Keratinocyte (primary cell): ENCODE measurements at regions not wholly inside any gene's neighbourhood (a gene's known extent, or its start where the extent isn't known, plus 50 kb on each side); places are given as distances from the start of the nearest gene placed in this dataset.

Experiments used
- DNase-seq: peaks from one replicate; pipeline ENCODE4 v3.0.0-alpha.2; 2011; ENCODE audit warnings: low read depth, missing footprints, low spot score
- FAIRE-seq: peaks from 2 replicates; lab custom pipeline; 2011; peaks lifted over from hg19 to GRCh38; lab: Jason Lieb, UNC
- H2AFZ ChIP-seq: 2 replicates; pipeline ENCODE4 v1.6.0; 2012; ENCODE audit warnings: low read length, control low read depth, inconsistent platforms; ENCODE audit not compliant: control insufficient read depth
- H3K27ac ChIP-seq: 2 replicates; pipeline ENCODE4 v1.5.1; 2011; ENCODE audit warnings: low read length; ENCODE audit not compliant: control insufficient read depth, insufficient read depth
- H3K27me3 ChIP-seq: 3 replicates; pipeline ENCODE4 v1.6.0; 2011; ENCODE audit warnings: low read length; ENCODE audit not compliant: control insufficient read depth, insufficient read depth; ENCODE audit errors: extremely low read depth
- H3K36me3 ChIP-seq, 2 experiments: 2 replicates in 1 of 2; 3 replicates in 1 of 2; pipeline ENCODE4 v1.5.1; 2011; ENCODE audit warnings: low read length in 2 of 2, mild to moderate bottlenecking in 1 of 2; ENCODE audit not compliant: control insufficient read depth in 2 of 2, insufficient read depth in 2 of 2; ENCODE audit errors: extremely low read depth in 1 of 2
- H3K4me1 ChIP-seq: 3 replicates; pipeline ENCODE4 v1.5.1; 2011; ENCODE audit warnings: low read length; ENCODE audit not compliant: control insufficient read depth, insufficient read depth; ENCODE audit errors: extremely low read depth
- H3K4me2 ChIP-seq: 3 replicates; pipeline ENCODE4 v1.6.0; 2011; ENCODE audit warnings: low read depth, low read length; ENCODE audit not compliant: control insufficient read depth, insufficient read depth; ENCODE audit errors: extremely low read depth
- H3K4me3 ChIP-seq, 3 experiments: fragments of 200-600 bp in 1 of 3; sonication (generic) in 1 of 3; 2 replicates in 2 of 3; 3 replicates in 1 of 3; pipeline ENCODE4 v1.5.1; 2011 to 2016; ENCODE audit warnings: low read length in 3 of 3, mild to moderate bottlenecking in 3 of 3, control low read depth in 2 of 3, inconsistent platforms in 1 of 3, low read depth in 1 of 3, mixed read lengths in 1 of 3, mixed run types in 1 of 3, moderate library complexity in 1 of 3; ENCODE audit not compliant: control insufficient read depth in 2 of 3, insufficient read depth in 2 of 3; ENCODE audit errors: extremely low read depth in 1 of 3
- H3K79me2 ChIP-seq: 2 replicates; pipeline ENCODE4 v1.6.0; 2012; ENCODE audit warnings: low read length; ENCODE audit not compliant: control insufficient read depth, insufficient read depth
- H3K9ac ChIP-seq: 3 replicates; pipeline ENCODE4 v1.6.0; 2011; ENCODE audit warnings: low read length; ENCODE audit not compliant: control insufficient read depth, insufficient read depth; ENCODE audit errors: extremely low read depth
- H3K9me1 ChIP-seq: 3 replicates; pipeline ENCODE4 v1.6.0; 2011; ENCODE audit warnings: low read length; ENCODE audit not compliant: control insufficient read depth, insufficient read depth; ENCODE audit errors: extremely low read depth
- H3K9me3 ChIP-seq: 2 replicates; pipeline ENCODE4 v1.5.1; 2012; ENCODE audit warnings: low read depth, low read length; ENCODE audit not compliant: control insufficient read depth
- H4K20me1 ChIP-seq: 3 replicates; pipeline ENCODE4 v1.6.0; 2011; ENCODE audit warnings: low read length; ENCODE audit not compliant: control insufficient read depth, insufficient read depth; ENCODE audit errors: extremely low read depth
- CTCF ChIP-seq, 3 experiments: IDR thresholded peaks in 1 of 3; conservative IDR thresholded peaks in 1 of 3; optimal IDR thresholded peaks in 1 of 3; 2 replicates in 2 of 3; 3 replicates in 1 of 3; pipeline versions ENCODE3 to v1.5.1; 2011; ENCODE audit warnings: low read length in 3 of 3, mild to moderate bottlenecking in 3 of 3, moderate library complexity in 2 of 3, control low read depth in 1 of 3, inconsistent platforms in 1 of 3; ENCODE audit not compliant: insufficient read depth in 2 of 3; ENCODE audit errors: extremely low read depth in 1 of 3
- EZH2 ChIP-seq: IDR thresholded peaks from one replicate; pipeline ENCODE4 v1.6.1; 2012; ENCODE audit warnings: inconsistent platforms, mild to moderate bottlenecking, low read length, moderate library complexity
- dilution Hi-C: fragments of 300-500 bp; cut with MboI; formaldehyde crosslinking; loops from one replicate; pipeline ENCODE4 v1.7.0; 2020; ENCODE audit warnings: low sequenced_read_pairs; ENCODE audit not compliant: extremely low pct_ligation_motif_present

- H3K4me3 ChIP-seq = no peak overlapping the region
- no peak for FAIRE-seq
- H3K4me1 ChIP-seq = no peaks in the 10 kb centered on the region
- peaks cover 4% of the 10 kb centered on the region for H3K9me3 ChIP-seq
- no peaks in the 10 kb centered on the region for H4K20me1 ChIP-seq
- H3K4me2 ChIP-seq = no peak overlapping the region
- no peak overlapping the region for H3K9ac ChIP-seq
- dilution Hi-C loops = no loop called here
- H3K79me2 ChIP-seq = no peaks in the 10 kb centered on the region
- DNase-seq = no peak
- no peak overlapping the region for H3K27ac ChIP-seq
- H3K9me1 ChIP-seq = no peaks in the 10 kb centered on the region
- H3K27me3 ChIP-seq = no peaks in the 10 kb centered on the region
- no peak overlapping the region for H2AFZ ChIP-seq
- H3K36me3 ChIP-seq = no peaks in the 10 kb centered on the region
- no peak for TF ChIP-seq EZH2
- TF ChIP-seq CTCF (optimal IDR thresholded peaks at IDR 0.05 in 1 of 3, IDR thresholded peaks at IDR 0.05 in 1 of 3, conservative IDR thresholded peaks at IDR 0.05 in 1 of 3; ENCODE audit: extremely low read depth in 1 of 3, insufficient read depth in 2 of 3, low read length in 3 of 3) = no peak
Observed at GRCh38 chr11:134843020-134843419, 431.0 kb upstream of the B3GAT1 start.

- Histone ChIP-seq H3K79me2 (no peaks in the 10 kb centered on the region), H3K27ac (no peak overlapping the region), H3K27me3 (no peaks in the 10 kb centered on the region), H3K36me3 (no peaks in the 10 kb centered on the region), H3K9ac (no peak overlapping the region), H3K4me3 (no peak overlapping the region), H3K9me3 (peaks cover 4% of the 10 kb centered on the region), H4K20me1 (no peaks in the 10 kb centered on the region), H2AFZ (no peak overlapping the region), H3K9me1 (no peaks in the 10 kb centered on the region), H3K4me1 (no peaks in the 10 kb centered on the region), H3K4me2 (no peak overlapping the region)
- FAIRE-seq (no peak), DNase-seq (no peak)
- no peak for TF ChIP-seq EZH2
- no peak for TF ChIP-seq CTCF (optimal IDR thresholded peaks at IDR 0.05 in 1 of 3, IDR thresholded peaks at IDR 0.05 in 1 of 3, conservative IDR thresholded peaks at IDR 0.05 in 1 of 3; ENCODE audit: extremely low read depth in 1 of 3, insufficient read depth in 2 of 3, low read length in 3 of 3)
- dilution Hi-C loops = no loop called here
Observed at GRCh38 chr11:134841972-134842371, 429.9 kb upstream of the B3GAT1 start.
